BJ (cell line): ENCODE measurements at regions not wholly inside any gene's neighbourhood (a gene's known extent, or its start where the extent isn't known, plus 50 kb on each side); places are given as distances from the start of the nearest gene placed in this dataset.
A peak's percentile ranks its signal among the peaks of the same experiment; 100 is the strongest.

Experiments used
- CTCF ChIA-PET: fragments of 350-600 bp; formaldehyde crosslinking; extraction: SDS; loops from one replicate; lab custom pipeline; 2021; ENCODE audit warnings: antibody characterized with exemption, inconsistent platforms; lab: Yijun Ruan, JAX
- POLR2A ChIA-PET: fragments of 300-600 bp; sonication (Branson Sonifier 250); formaldehyde crosslinking; extraction: SDS; loops from one replicate; lab custom pipeline; 2021; ENCODE audit warnings: antibody characterized with exemption; lab: Charles Lee
- DNase-seq: peaks from one replicate; pipeline ENCODE4 v3.0.0-alpha.2; 2011; ENCODE audit warnings: low read depth
- H3K27me3 ChIP-seq: 2 replicates; pipeline ENCODE4 v1.6.0; 2011; ENCODE audit warnings: low read length; ENCODE audit not compliant: control insufficient read depth, insufficient read depth
- H3K36me3 ChIP-seq: 2 replicates; pipeline ENCODE4 v1.5.1; 2011; ENCODE audit warnings: low read length; ENCODE audit not compliant: control insufficient read depth, insufficient read depth
- H3K4me3 ChIP-seq: 2 replicates; pipeline ENCODE4 v1.5.1; 2011; ENCODE audit warnings: low read depth, mild to moderate bottlenecking, control low read depth, low read length
- CTCF ChIP-seq: IDR thresholded peaks from 2 replicates; pipeline ENCODE4 v1.5.1; 2011; ENCODE audit warnings: low read depth, mild to moderate bottlenecking, control low read depth, inconsistent platforms, low read length, moderate library complexity; ENCODE audit not compliant: insufficient read depth

- CTCF ChIA-PET: interaction anchor here (0.6 to 1.1 kb wide), 5 partner anchors 8 to 1346 kb away, joined by 3 to 5 read pairs (median 3); no protein-coding TSS in a partner anchor
- peaks cover 18% of the 10 kb centered on the region for H3K27me3 ChIP-seq
- POLR2A ChIA-PET: interaction anchor here (0.6 kb wide), 1 partner anchor 651 kb away, joined by 4 read pairs; no protein-coding TSS in a partner anchor
- DNase-seq: no peak
- H3K4me3 ChIP-seq: peak overlapping the region; percentile 53
- no peak for TF ChIP-seq CTCF
- H3K36me3 ChIP-seq: no peaks in the 10 kb centered on the region
These were observed 133.6 kb upstream of the C11orf58 start for GRCh38 chr11:16604794-16605388.

DNA sequence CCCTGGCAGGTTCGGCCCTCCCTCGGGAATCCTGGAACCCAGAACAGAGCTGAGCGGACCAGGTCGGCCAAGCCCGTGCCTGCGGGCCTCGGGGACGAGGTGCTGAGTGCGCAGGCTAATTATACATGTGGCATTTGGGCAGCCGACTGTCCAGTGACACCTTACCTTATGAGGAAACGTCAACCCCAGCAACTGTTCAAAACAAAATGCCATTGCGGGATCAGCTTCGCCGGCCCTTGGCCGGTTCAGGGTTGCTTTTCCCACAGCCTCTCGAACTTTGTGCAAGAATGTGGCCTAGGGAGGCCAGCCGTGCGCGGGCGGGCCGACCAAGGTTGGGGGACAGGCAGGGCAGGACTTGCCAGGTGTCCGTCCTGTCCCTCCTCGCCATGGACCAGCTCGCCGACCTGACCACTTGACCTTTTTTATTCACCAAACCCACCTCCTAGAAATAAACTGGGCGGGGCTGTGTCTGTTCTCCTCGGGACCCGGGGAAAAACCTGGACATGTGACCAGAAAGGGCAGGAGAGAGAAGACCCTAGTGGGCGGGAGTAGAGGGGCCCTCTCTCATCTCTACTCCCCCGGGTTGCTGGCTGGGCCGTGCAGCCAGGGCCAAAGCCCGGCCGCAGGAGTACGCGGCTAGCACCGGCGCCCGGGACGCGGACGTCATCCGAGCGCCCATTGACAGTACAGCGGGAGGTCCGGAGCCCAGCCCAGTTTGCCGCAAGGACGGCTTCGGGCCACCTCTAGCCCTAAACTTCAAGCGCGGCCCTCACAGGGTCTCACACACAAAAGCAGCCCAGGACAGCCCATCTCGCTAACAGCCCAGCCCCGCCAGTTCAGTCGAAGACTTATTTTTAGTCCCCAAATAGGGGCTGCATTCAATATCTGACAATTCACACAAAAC is 134.3 kb upstream of the C11orf58 start:
- Histone ChIP-seq H3K27me3 (peaks cover 14% of the 10 kb centered on the region), H3K4me3 (peak overlapping the region; percentile 53), H3K36me3 (no peaks in the 10 kb centered on the region)
- ChIA-PET POLR2A (interaction anchor here (0.6 kb wide), 1 partner anchor 650 kb away, joined by 4 read pairs; no protein-coding TSS in a partner anchor), CTCF (interaction anchor here (1.1 to 1.2 kb wide), 2 partner anchors 9 to 39 kb away, joined by 3 to 5 read pairs; no protein-coding TSS in a partner anchor)
- no peak for TF ChIP-seq CTCF
- no peak for DNase-seq

- Histone ChIP-seq H3K4me3 (no peak overlapping the region), H3K36me3 (no peaks in the 10 kb centered on the region), H3K27me3 (peaks cover 11% of the 10 kb centered on the region)
- no peak for TF ChIP-seq CTCF
- DNase-seq: no peak
- ChIA-PET POLR2A (no interaction called here), CTCF (interaction anchor here (1.2 to 1.3 kb wide), 2 partner anchors 38 to 663 kb away, joined by 3 read pairs; no protein-coding TSS in a partner anchor)
These were observed 135.2 kb upstream of the C11orf58 start for GRCh38 chr11:16603245-16603644.

GRCh38 chr11:16598906-16599305 is 139.5 kb upstream of the C11orf58 start:
- ChIA-PET CTCF (no interaction called here), POLR2A (no interaction called here)
- no peaks in the 10 kb centered on the region for H3K36me3 ChIP-seq
- no peak for TF ChIP-seq CTCF
- H3K4me3 ChIP-seq: no peak overlapping the region
- no peak for DNase-seq
- peaks cover 2% of the 10 kb centered on the region; the same call in 1 of the 2 replicates for H3K27me3 ChIP-seq

DNA sequence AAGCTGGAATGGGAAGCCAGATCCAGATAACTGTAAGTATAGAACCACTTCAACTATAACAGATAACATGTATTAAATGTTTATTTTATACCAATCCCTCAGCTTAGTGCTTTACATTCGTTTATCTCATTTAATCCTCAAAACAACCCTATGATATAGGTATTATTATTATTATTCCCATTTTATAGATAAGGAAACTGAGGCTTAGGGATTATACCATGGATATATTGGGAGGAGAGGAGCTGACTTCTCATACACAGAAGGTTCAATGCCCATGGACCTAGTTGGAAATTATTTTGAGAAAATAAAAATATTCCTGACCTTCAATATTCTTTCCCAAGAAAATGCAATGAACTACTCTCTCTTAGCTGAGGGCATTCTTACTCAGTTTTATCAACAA is 140.4 kb upstream of the C11orf58 start:
- Histone ChIP-seq H3K27me3 (peaks cover 2% of the 10 kb centered on the region; the same call in 1 of the 2 replicates), H3K4me3 (no peak overlapping the region), H3K36me3 (no peaks in the 10 kb centered on the region)
- no peak for DNase-seq
- ChIA-PET POLR2A (no interaction called here), CTCF (no interaction called here)
- no peak for TF ChIP-seq CTCF
